ENCODE measurements at regions not wholly inside any gene's neighbourhood (a gene's known extent, or its start where the extent isn't known, plus 50 kb on each side); places are given as distances from the start of the nearest gene placed in this dataset.
"Not testable (repeated sequence)": the region's sequence is repeated elsewhere in the genome, so short reads cannot be mapped to it uniquely, and the experiment has no call there.

DNA sequence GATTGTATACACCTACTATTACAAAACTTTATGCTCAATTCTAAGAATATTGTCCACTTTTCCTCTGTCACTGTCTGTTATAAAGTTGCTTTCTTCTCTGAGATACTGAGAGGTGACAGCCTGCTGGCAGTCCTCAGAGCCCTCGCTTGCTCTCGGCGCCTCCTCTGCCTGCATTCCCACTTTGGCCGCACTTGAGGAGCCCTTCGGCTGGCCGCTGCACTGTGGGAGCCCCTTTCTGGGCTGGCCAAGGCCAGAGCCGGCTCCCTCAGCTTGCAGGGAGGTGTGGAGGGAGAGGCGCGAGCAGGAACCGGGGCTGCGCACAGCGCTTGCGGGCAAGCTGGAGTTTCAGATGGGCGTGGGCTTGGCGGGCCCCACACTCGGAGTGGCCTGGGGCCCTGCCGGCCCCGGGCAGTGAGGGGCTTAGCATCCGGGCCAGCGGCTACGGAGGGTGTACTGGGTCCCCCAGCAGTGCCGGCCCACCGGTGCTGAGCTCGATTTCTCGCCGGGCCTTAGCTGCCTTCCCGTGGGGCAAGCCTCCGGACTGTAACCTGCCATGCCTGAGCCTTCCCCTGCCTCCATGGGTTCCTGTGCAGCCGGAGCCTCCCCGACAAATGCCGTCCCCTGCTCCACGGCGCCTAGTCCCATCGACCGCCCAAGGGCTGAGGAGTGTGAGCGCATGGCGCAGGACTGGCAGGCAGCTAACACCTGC is 627.6 kb upstream of the PCDH7 start:
- TF ChIP-seq POLR2A (IDR thresholded peaks at IDR 0.05; ENCODE audit: borderline replicate concordance, extremely low read depth, insufficient read depth, insufficient read length); SP1 (IDR thresholded peaks at IDR 0.05; ENCODE audit: low read depth); CEBPB (IDR thresholded peaks at IDR 0.05; ENCODE audit: low read depth); CTCF (IDR thresholded peaks at IDR 0.05 in 2 of 3, conservative IDR thresholded peaks at IDR 0.05 in 1 of 3; ENCODE audit: borderline replicate concordance in 1 of 3, insufficient read depth in 1 of 3, low read depth in 2 of 3, low read length in 2 of 3); POLR2AphosphoS5 (IDR thresholded peaks at IDR 0.05; ENCODE audit: low read depth, low read length); EZH2 (IDR thresholded peaks at IDR 0.05); ZFX (IDR thresholded peaks at IDR 0.05): not testable (repeated sequence)

Measured in HCT116 (cell line).